Lower leg skin (tissue), 4 donors: ENCODE measurements at regions not wholly inside any gene's neighbourhood (a gene's known extent, or its start where the extent isn't known, plus 50 kb on each side); places are given as distances from the start of the nearest gene placed in this dataset.

Experiments used
- DNase-seq, 2 donors: peaks; one replicate each; pipeline ENCODE4 v3.0.0-alpha.2; 2019; ENCODE audit warnings: low spot score in 2 of 2
- H3K4me3 ChIP-seq: fragments of 200-600 bp; sonication (generic); 2 replicates; pipeline ENCODE4 v1.5.1; 2017; ENCODE audit warnings: mild to moderate bottlenecking, low read depth; ENCODE audit not compliant: poor library complexity, severe bottlenecking
- CTCF ChIP-seq, 3 donors: fragments of 450-650 bp; IDR thresholded peaks; one replicate each; pipeline ENCODE4 v1.5.1; 2016; ENCODE audit warnings: antibody characterized with exemption in 3 of 3, mild to moderate bottlenecking in 3 of 3, moderate library complexity in 2 of 3
- POLR2A ChIP-seq, 2 donors: fragments of 450-650 bp; IDR thresholded peaks; one replicate each; pipeline ENCODE4 v1.6.1; 2016 to 2017; ENCODE audit warnings: antibody characterized with exemption in 2 of 2, mild to moderate bottlenecking in 1 of 2, moderate library complexity in 1 of 2
- WGBS, 2 donors: methylation state at CpG; one replicate each; pipeline ENCODE4 v1.1.5; 2018; 5-methylcytosine and 5-hydroxymethylcytosine counted together
- intact Hi-C: fragments of 100-400 bp; cut with DNase I; formaldehyde crosslinking; loops from one replicate; pipeline ENCODE4 v1.15.0; 2023; ENCODE audit warnings: low total_unique reads

DNA sequence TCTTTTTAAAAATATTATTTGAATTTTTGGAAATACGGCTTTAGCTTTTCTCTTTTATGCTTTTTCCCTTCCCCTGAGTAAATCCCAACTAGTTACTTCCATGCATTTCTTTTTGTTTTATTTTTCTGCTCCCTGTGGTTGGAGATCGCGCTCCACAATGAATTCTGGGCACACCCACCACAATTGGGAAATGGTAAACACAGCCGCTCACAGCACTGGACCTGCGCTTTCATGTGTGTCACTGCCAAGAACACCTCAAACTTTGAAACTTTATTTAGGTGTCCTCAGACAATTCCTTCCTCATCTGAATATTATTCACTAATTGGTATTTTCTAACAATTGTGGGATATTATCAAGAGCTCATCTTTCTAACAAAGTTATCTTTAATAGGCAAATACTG, 82.8 kb upstream of the TMEM18 start:
- no peak for DNase-seq
- H3K4me3 ChIP-seq, result no peak overlapping the region
- 80 to 86% methylated on average over 5 of the region's 5 CpGs for WGBS, 2 donors
- intact Hi-C loops, result no loop called here
- no peak for TF ChIP-seq POLR2A (IDR thresholded peaks at IDR 0.05)
- TF ChIP-seq CTCF (IDR thresholded peaks at IDR 0.05), result no peak

DNA sequence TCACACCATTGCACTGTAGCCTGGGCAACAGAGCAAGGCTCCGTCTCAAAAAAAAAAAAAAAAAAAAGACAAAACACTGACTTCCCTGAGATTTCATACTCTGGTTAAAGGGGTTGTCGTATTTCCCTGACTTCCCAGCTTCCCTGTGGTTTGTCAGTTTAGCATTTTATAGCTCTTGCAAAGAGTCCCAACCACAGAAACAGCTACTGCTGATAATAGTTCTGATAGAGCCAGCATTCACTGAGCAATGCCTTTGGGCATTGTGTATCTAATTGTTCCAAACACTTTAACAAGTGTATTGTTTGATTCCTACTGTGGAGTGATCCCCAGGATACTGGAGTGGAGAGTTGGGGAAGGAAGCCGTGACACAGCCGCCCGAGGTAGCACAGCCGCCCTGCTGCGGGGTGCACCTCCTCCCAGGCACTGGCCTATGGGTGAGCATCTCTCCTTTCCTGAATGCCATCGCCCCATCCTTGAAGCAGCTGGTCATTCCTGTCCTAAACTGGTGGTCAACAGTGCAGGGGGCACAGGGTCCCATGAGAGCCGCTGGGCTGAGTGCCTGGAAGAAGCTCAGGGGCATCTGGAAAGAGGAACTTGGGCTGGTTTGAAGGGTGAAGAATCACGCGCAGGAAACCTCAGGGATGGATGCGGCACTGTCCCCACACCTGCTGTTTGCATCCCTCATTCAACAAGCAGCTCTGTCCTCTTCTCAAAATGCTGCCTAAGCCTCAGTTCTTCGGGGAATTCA, 81.0 kb upstream of the TMEM18 start:
- intact Hi-C loops, result no loop called here
- DNase-seq, result no peak
- TF ChIP-seq CTCF (IDR thresholded peaks at IDR 0.05), result no peak
- no peak for TF ChIP-seq POLR2A (IDR thresholded peaks at IDR 0.05)
- no peak overlapping the region for H3K4me3 ChIP-seq
- WGBS, 2 donors, result 85 to 89% methylated on average over 12 to 13 of the region's 13 CpGs

- 93% methylated on average over 7 of the region's 7 CpGs for WGBS, 2 donors
- no peak for TF ChIP-seq CTCF (IDR thresholded peaks at IDR 0.05)
- no peak for TF ChIP-seq POLR2A (IDR thresholded peaks at IDR 0.05)
- DNase-seq, result peak in 1 of 2 donors; percentile 66
- intact Hi-C loops, result no loop called here
- no peak overlapping the region for H3K4me3 ChIP-seq
Measured at GRCh38 chr2:753123-753522, 75.9 kb upstream of the TMEM18 start.

- DNase-seq, result peak in 1 of 2 donors; percentile 70
- TF ChIP-seq POLR2A (IDR thresholded peaks at IDR 0.05), result no peak
- no peak for TF ChIP-seq CTCF (IDR thresholded peaks at IDR 0.05)
- intact Hi-C loops, result no loop called here
- no peak overlapping the region for H3K4me3 ChIP-seq
- WGBS, 2 donors, result 85 to 91% methylated on average over 10 of the region's 10 CpGs
Measured at GRCh38 chr2:751474-751873, 74.3 kb upstream of the TMEM18 start.

DNA sequence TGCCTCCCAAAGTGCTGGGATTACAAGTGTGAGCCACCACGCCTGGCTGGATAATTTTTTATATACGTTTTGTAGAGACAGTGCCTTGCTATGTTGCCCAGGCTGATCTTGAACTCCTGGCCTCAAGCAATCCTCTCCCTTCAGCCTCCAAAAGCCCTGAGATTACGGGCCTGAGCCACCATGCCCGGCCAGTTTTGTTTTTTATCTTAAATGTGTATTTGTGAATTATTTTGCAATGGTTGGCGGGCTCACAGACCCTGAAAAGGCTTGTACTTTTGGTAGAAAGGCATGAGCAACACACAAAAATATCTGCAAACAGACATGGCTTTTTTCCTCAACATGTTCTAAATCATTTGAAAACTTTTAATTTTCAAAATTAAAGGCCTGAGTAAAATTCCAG, 73.4 kb upstream of the TMEM18 start:
- intact Hi-C loops, result no loop called here

More for the DNA sequence above, 73.4 kb upstream of the TMEM18 start:
- 93 to 95% methylated on average over 5 of the region's 5 CpGs for WGBS, 2 donors
- TF ChIP-seq POLR2A (IDR thresholded peaks at IDR 0.05), result no peak
- no peak for TF ChIP-seq CTCF (IDR thresholded peaks at IDR 0.05)
- no peak overlapping the region for H3K4me3 ChIP-seq
- DNase-seq, result peak in 1 of 2 donors; percentile 65
